Liver (tissue), 8 donors: ENCODE measurements at regions not wholly inside any gene's neighbourhood (a gene's known extent, or its start where the extent isn't known, plus 50 kb on each side); places are given as distances from the start of the nearest gene placed in this dataset.
A peak's percentile ranks its signal among the peaks of the same experiment; 100 is the strongest.

Experiments used
- DNase-seq: peaks from one replicate; pipeline ENCODE4 v3.0.0-alpha.2; 2017; ENCODE audit warnings: low spot score
- H3K27ac ChIP-seq, 2 donors: one replicate each; pipeline ENCODE4 v1.7.0; 2013; ENCODE audit warnings: inconsistent platforms in 2 of 2, low read length in 2 of 2, control low read depth in 1 of 2, low read depth in 1 of 2, mild to moderate bottlenecking in 1 of 2
- H3K27me3 ChIP-seq, 4 donors: one replicate each; pipeline versions ENCODE4 v1.6.1 to v1.7.0; 2013; ENCODE audit warnings: low read length in 3 of 4, inconsistent platforms in 1 of 4, mild to moderate bottlenecking in 1 of 4, moderate library complexity in 1 of 4; ENCODE audit not compliant: control insufficient read depth in 4 of 4, insufficient read depth in 4 of 4
- H3K36me3 ChIP-seq, 4 donors: one replicate each; pipeline versions ENCODE4 v1.6.1 to v1.7.0; 2013; ENCODE audit warnings: low read length in 3 of 4, mild to moderate bottlenecking in 3 of 4, low read depth in 1 of 4, moderate library complexity in 1 of 4; ENCODE audit not compliant: control insufficient read depth in 4 of 4, insufficient read depth in 3 of 4
- H3K4me1 ChIP-seq, 4 donors: one replicate each; pipeline versions ENCODE4 v1.6.1 to v1.7.0; 2013; ENCODE audit warnings: low read length in 3 of 4, mild to moderate bottlenecking in 3 of 4, moderate library complexity in 1 of 4; ENCODE audit not compliant: control insufficient read depth in 4 of 4, insufficient read depth in 4 of 4
- H3K4me3 ChIP-seq, 3 donors: one replicate each; pipeline versions ENCODE4 v1.6.1 to v1.7.0; 2013; ENCODE audit warnings: low read length in 3 of 3, control low read depth in 1 of 3, low read depth in 1 of 3, mild to moderate bottlenecking in 1 of 3
- H3K9ac ChIP-seq, 2 donors: one replicate each; pipeline ENCODE4 v1.7.0; 2013; ENCODE audit warnings: low read length in 2 of 2, mild to moderate bottlenecking in 2 of 2, moderate library complexity in 2 of 2, control low read depth in 1 of 2, low read depth in 1 of 2
- H3K9me3 ChIP-seq, 4 donors: one replicate each; pipeline versions ENCODE4 v1.6.1 to v1.7.0; 2013; ENCODE audit warnings: low read length in 3 of 4; ENCODE audit not compliant: control insufficient read depth in 4 of 4
- ATF3 ChIP-seq: IDR thresholded peaks from 2 replicates; pipeline ENCODE4 v1.6.1; 2016; ENCODE audit warnings: antibody characterized with exemption
- FOXA1 ChIP-seq: IDR thresholded peaks from 2 replicates; pipeline ENCODE4 v1.6.1; 2016; ENCODE audit warnings: antibody characterized with exemption
- FOXA2 ChIP-seq: IDR thresholded peaks from 2 replicates; pipeline ENCODE4 v1.6.1; 2016; ENCODE audit warnings: antibody characterized with exemption
- HNF4A ChIP-seq, 2 donors: conservative IDR thresholded peaks; 2 replicates each; pipeline ENCODE4 v1.6.1; 2016; ENCODE audit warnings: antibody characterized with exemption in 2 of 2, mild to moderate bottlenecking in 2 of 2
- HNF4G ChIP-seq: IDR thresholded peaks from 2 replicates; pipeline ENCODE4 v1.6.1; 2016; ENCODE audit warnings: antibody characterized with exemption
- NR2F2 ChIP-seq: IDR thresholded peaks from 2 replicates; pipeline ENCODE4 v1.6.1; 2016; ENCODE audit warnings: antibody characterized with exemption
- RAD21 ChIP-seq, 2 donors: IDR thresholded peaks; 2 replicates each; pipeline ENCODE4 v1.6.1; 2016; ENCODE audit warnings: antibody characterized with exemption in 2 of 2, mild to moderate bottlenecking in 2 of 2
- RXRA ChIP-seq, 2 donors: IDR thresholded peaks; 2 replicates each; pipeline ENCODE4 v1.6.1; 2017 to 2018; ENCODE audit warnings: antibody characterized with exemption in 2 of 2, mild to moderate bottlenecking in 1 of 2
- SP1 ChIP-seq: IDR thresholded peaks from 2 replicates; pipeline ENCODE4 v1.6.1; 2018; ENCODE audit warnings: antibody characterized with exemption, mild to moderate bottlenecking
- YY1 ChIP-seq: IDR thresholded peaks from 2 replicates; pipeline ENCODE4 v1.6.1; 2016; ENCODE audit warnings: antibody characterized with exemption, mild to moderate bottlenecking
- ZBTB33 ChIP-seq: IDR thresholded peaks from 2 replicates; pipeline ENCODE4 v1.6.1; 2016; ENCODE audit warnings: antibody characterized with exemption
- WGBS: extraction: QIAGEN DNeasy Blood & Tissue Kit; methylation state at CpG from one replicate; pipeline ENCODE4 v1.1.7; 2013; 5-methylcytosine and 5-hydroxymethylcytosine counted together
- TF ChIP-seq, protein P1 (sequence below): IDR thresholded peaks from 2 replicates; pipeline ENCODE4 v1.6.1; 2016; ENCODE audit warnings: antibody characterized with exemption
- TF ChIP-seq, protein P2 (sequence below): fragments of 150-350 bp; IDR thresholded peaks from 2 replicates; pipeline ENCODE4 v1.5.1; 2017; ENCODE audit warnings: improper control_type of control experiment, low read depth, low read length; ENCODE audit not compliant: missing input control
- donor health status: healthy.
- donor health status: healthy.
- donor health status: healthy.
- donor health status: healthy.
- donor health status: healthy.

DNA sequence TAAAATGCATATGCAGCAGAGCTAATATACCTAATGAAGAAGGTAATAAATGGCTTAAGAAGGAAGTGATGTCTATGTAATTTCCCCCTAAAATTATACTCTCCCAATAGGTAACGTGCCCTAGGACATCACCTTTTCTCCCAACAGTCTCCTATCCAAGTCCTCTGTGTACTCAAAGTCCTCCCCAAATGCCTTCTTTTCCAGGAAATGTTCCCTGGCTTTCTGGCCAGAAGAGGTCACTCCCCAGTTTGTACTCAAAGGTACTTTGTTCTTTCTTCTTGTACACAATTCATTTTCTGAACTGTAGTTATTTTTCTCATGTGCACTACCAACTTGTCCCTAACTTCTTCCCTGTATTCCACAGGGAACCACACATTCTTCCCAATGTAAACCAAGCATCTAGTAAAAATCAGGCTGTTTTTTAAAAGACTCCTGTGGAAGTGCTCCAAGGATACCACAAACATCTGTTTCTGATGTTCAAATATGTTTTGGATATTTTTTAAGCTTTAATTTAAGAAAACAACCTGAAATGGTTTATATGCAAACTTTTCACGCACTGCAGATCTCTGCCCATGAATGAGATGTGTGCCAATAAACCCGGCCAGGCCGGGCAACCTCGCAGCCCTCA, 262.3 kb upstream of the KLF14 start (continued):
- TF ChIP-seq RXRA (IDR thresholded peaks at IDR 0.05) (peak in 1 of 2 donors; percentile 62), ZBTB33 (no peak), SP1 (peak; percentile 12), FOXA1 (no peak), HNF4A (conservative IDR thresholded peaks at IDR 0.05) (peak in 1 of 2 donors; percentile 71), FOXA2 (peak; percentile 37)
- TF ChIP-seq, protein P1, sequence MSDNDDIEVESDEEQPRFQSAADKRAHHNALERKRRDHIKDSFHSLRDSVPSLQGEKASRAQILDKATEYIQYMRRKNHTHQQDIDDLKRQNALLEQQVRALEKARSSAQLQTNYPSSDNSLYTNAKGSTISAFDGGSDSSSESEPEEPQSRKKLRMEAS = no peak

GRCh38 chr7:130996833-130997231, 262.8 kb upstream of the KLF14 start:
- Histone ChIP-seq H3K27me3 (no peaks in the 10 kb centered on the region), H3K27ac (peak overlapping the region; percentile 68 to 81), H3K9me3 (no peaks in the 10 kb centered on the region), H3K4me1 (peaks cover 13 to 39% (median 33%) of the 10 kb centered on the region in 4 donors), H3K9ac (peak overlapping the region in 1 of 2 donors; percentile 21), H3K4me3 (no peak overlapping the region), H3K36me3 (peaks cover 0 to 2% (median 0%) of the 10 kb centered on the region in 4 donors)
- no peak for TF ChIP-seq HNF4A (conservative IDR thresholded peaks at IDR 0.05)
- TF ChIP-seq, protein P2, sequence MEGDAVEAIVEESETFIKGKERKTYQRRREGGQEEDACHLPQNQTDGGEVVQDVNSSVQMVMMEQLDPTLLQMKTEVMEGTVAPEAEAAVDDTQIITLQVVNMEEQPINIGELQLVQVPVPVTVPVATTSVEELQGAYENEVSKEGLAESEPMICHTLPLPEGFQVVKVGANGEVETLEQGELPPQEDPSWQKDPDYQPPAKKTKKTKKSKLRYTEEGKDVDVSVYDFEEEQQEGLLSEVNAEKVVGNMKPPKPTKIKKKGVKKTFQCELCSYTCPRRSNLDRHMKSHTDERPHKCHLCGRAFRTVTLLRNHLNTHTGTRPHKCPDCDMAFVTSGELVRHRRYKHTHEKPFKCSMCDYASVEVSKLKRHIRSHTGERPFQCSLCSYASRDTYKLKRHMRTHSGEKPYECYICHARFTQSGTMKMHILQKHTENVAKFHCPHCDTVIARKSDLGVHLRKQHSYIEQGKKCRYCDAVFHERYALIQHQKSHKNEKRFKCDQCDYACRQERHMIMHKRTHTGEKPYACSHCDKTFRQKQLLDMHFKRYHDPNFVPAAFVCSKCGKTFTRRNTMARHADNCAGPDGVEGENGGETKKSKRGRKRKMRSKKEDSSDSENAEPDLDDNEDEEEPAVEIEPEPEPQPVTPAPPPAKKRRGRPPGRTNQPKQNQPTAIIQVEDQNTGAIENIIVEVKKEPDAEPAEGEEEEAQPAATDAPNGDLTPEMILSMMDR = no peak
- no peak for TF ChIP-seq ZBTB33
- TF ChIP-seq, protein P1 = no peak
- no peak for TF ChIP-seq HNF4G
- no peak for TF ChIP-seq FOXA1
- no peak for TF ChIP-seq RAD21 (IDR thresholded peaks at IDR 0.05)
- TF ChIP-seq NR2F2 = no peak
- TF ChIP-seq YY1 = no peak
- TF ChIP-seq ATF3 = no peak
- DNase-seq = no peak
- 15% methylated on average over 6 of the region's 6 CpGs for WGBS
